ENCODE measurements at regions not wholly inside any gene's neighbourhood (a gene's known extent, or its start where the extent isn't known, plus 50 kb on each side); places are given as distances from the start of the nearest gene placed in this dataset.
"Not testable (repeated sequence)": the region's sequence is repeated elsewhere in the genome, so short reads cannot be mapped to it uniquely, and the experiment has no call there.

DNA sequence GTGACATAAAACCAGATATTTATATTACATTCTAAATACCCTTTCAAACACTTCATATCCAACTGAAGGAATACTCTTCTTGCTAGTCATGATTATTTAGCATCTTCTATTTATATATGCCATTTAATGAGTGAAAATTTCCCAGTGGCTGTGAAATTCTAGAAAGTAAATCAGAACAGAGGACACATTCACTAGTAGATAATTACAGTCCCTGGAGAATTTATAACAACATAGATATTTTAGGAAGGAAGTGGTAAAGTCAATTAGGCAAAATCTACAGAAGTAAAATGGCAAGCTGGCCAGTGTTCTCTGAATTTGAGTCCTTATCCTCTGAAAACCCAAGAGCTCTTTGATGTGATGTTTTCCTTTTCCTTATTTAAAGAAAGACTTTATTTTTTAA is 121.8 kb downstream of the PMAIP1 start:
- DNase-seq (ENCODE audit: insufficient read length, low spot score): no peak
- TF ChIP-seq, protein P1, sequence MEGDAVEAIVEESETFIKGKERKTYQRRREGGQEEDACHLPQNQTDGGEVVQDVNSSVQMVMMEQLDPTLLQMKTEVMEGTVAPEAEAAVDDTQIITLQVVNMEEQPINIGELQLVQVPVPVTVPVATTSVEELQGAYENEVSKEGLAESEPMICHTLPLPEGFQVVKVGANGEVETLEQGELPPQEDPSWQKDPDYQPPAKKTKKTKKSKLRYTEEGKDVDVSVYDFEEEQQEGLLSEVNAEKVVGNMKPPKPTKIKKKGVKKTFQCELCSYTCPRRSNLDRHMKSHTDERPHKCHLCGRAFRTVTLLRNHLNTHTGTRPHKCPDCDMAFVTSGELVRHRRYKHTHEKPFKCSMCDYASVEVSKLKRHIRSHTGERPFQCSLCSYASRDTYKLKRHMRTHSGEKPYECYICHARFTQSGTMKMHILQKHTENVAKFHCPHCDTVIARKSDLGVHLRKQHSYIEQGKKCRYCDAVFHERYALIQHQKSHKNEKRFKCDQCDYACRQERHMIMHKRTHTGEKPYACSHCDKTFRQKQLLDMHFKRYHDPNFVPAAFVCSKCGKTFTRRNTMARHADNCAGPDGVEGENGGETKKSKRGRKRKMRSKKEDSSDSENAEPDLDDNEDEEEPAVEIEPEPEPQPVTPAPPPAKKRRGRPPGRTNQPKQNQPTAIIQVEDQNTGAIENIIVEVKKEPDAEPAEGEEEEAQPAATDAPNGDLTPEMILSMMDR (IDR thresholded peaks at IDR 0.05; ENCODE audit: insufficient read depth, missing control alignments): no peak
- FAIRE-seq: no peak

DNA sequence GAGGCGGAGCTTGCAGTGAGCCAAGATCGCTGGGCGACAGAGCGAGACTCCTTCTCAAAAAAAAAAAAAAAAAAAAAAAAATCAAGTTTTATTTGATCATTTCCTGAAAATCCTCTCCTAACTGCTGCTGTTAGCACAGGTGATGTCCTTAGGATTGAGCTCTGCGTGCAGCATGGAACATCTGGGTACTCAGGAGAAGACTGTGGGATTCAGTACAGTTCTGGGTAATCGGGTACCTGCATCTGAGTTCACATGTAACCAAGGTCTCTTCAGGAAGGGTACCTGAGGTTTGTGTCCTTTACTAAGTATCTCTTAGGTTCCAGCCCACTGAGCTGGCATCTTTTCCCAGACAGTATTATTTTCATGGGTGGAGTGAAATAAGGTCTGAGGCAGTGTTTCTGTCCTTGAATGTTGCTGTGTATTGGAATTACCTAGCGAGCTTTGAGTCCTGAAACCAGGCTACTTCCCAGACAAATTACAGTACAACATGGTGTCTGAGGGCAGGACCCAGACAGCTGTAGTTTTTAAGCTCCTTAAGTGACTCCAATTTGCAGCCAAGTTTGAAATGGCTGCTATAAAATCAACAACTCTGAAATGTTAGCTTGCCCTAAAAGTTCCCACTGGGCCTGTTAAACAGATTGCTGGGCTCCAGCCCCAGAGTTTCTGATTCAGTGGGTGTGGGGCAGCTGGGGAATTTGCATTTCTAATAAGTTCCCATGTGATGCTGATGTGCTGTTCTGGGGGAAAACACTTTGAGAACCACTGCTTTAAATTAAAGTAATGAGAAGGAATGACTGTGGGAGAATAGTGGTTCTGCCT is 120.5 kb downstream of the PMAIP1 start:
- DNase-seq (ENCODE audit: insufficient read length, low spot score) (no peak), FAIRE-seq (no peak)
- TF ChIP-seq, protein P1 (IDR thresholded peaks at IDR 0.05; ENCODE audit: insufficient read depth, missing control alignments): no peak

DNA sequence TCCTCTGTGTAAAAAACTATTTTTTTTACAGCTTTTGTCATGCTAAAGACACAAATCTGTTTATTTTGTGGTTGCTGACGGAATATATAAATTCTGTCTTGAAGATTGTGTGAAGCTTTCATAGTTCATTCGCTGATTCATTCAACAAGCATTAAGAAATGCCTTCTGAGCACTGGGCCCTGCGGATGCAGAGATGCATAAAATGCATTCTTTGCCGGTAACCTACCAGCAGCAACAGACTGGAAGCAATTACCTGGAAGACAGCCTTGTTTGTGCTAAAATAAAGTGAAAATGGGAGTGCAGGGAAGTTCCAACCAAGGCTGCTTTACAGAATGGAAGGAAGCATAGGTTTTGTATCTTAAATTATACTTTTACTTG is 119.7 kb downstream of the PMAIP1 start:
- FAIRE-seq (peak; percentile 25), DNase-seq (ENCODE audit: insufficient read length, low spot score) (no peak)
- TF ChIP-seq, protein P1 (IDR thresholded peaks at IDR 0.05; ENCODE audit: insufficient read depth, missing control alignments): no peak

DNA sequence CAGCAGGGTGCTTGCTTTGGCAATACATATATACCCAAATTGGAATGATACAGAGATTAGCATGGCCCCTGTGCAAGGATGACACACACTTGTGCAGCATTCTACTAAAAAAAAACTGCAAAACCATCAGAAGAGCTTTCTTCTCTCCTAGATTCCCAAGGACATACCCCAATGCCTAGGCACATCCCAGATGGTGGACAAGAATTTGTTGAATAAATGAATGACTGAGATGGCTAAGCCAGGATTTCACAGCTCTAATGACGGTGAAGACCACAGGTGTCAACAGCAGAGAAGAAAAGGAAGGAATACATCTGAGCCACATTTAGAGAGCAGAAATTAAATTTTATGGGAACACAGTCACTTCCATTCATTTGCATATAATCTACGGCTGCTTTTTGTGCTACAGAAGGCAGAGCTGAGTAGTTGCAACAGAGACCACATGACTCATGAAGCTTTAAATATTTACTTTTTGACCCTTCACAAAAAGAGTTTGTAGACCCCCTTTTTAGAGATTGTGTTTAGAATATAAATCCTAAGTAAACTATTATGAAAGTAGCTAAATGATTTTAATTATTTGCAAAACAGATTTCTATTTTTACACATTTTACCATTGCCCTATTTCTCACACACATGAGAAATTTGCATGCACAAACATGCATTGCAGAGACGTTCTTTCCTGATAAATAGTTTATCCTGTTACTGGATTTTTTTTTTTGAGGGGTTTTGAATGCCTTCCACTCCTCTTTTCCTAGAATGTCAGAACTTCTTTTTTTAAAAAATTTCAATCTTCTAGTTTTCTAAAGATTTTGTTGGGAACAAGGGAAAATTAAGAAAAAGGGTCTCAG is 119.0 kb downstream of the PMAIP1 start:
- TF ChIP-seq, protein P1 (IDR thresholded peaks at IDR 0.05; ENCODE audit: insufficient read depth, missing control alignments): no peak
- DNase-seq (ENCODE audit: insufficient read length, low spot score): no peak
- peak; percentile 91 for FAIRE-seq

DNA sequence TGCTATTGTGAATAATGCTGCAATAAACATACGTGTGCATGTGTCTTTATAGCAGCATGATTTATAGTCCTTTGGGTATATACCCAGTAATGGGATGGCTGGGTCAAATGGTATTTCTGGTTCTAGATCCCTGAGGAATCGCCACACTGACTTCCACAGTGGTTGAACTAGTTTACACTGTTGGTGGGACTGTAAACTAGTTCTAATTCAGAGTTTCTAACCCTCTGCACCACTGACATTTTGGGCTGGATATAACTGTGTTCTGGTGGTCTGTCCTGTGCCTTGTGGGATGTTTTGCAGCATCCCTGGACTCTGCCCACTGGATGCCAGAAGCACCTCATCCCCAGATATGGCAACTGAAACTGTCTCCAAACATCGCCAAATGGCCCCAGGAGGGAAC is 118.3 kb downstream of the PMAIP1 start:
- not testable (repeated sequence) for FAIRE-seq; DNase-seq (ENCODE audit: insufficient read length, low spot score)

- no peak for DNase-seq (ENCODE audit: insufficient read length, low spot score)
- TF ChIP-seq, protein P1 (IDR thresholded peaks at IDR 0.05; ENCODE audit: insufficient read depth, missing control alignments): no peak
- FAIRE-seq: no peak
Measured at GRCh38 chr18:60017371-60017770, 117.6 kb downstream of the PMAIP1 start.

GRCh38 chr18:60015826-60016225 is 116.0 kb downstream of the PMAIP1 start:
- not testable (repeated sequence) for DNase-seq (ENCODE audit: insufficient read length, low spot score); FAIRE-seq

- DNase-seq (ENCODE audit: insufficient read length, low spot score); FAIRE-seq: not testable (repeated sequence)
Measured at GRCh38 chr18:60013148-60013547, 113.4 kb downstream of the PMAIP1 start.
